ENCODE measurements at regions not wholly inside any gene's neighbourhood (a gene's known extent, or its start where the extent isn't known, plus 50 kb on each side); places are given as distances from the start of the nearest gene placed in this dataset.

DNA sequence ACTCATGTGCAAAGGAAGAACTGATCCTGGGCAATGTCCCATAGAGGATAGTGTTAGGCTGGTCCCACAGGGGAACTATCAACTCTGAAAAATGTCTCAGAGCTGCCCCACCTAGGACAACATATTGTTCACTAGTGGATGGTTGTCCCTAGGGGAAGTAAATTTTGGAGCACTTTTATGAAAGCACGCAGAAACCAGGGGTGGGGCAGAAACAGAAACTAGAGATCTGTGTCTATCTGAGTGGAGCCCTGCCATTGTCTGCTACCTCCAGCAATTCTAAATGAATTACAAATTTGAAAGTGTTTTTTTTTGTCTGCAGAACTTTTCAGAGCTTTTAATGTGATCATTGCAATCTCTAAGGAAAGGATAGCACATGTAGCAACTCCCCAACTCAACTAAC lies 357.1 kb upstream of the PROK2 start:
- no peaks in the 10 kb centered on the region for H3K36me3 ChIP-seq (ENCODE audit: control insufficient read depth, insufficient read depth, low read length)
- no peak overlapping the region for H3K27ac ChIP-seq (ENCODE audit: low read depth, low read length)
- no peaks in the 10 kb centered on the region for H3K9me3 ChIP-seq (ENCODE audit: control insufficient read depth, insufficient read depth, low read length)
- H3K9ac ChIP-seq (ENCODE audit: low read depth, low read length), result no peak overlapping the region
- H3K4me3 ChIP-seq (ENCODE audit: low read depth, low read length), result no peak overlapping the region
- no peaks in the 10 kb centered on the region; the same call in 1 of the 2 replicates for H3K27me3 ChIP-seq (ENCODE audit: control insufficient read depth, insufficient read depth, low read length)
- no peaks in the 10 kb centered on the region for H3K4me1 ChIP-seq (ENCODE audit: control insufficient read depth, insufficient read depth, low read length)

DNA sequence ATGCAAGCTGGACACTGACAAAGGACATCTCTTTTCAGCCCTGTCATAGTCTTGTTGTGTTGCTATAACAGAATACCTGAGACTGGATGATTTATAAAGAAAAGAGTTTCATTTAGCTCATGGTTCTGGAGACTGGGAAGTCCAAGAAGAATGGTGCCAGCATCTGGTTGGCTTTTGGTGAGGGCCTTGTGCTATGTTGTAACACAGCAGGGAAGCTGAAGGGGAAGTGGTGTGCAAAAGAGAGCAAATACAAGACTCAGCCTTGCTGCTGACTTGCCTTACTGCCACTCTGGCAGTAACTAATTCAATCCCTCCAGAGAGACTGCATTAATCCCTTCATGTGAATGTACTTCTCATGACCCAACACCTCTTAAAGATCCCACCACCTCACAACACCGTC lies 356.3 kb upstream of the PROK2 start:
- Histone ChIP-seq H3K4me1 (ENCODE audit: control insufficient read depth, insufficient read depth, low read length) (no peaks in the 10 kb centered on the region), H3K4me3 (ENCODE audit: low read depth, low read length) (no peak overlapping the region), H3K9ac (ENCODE audit: low read depth, low read length) (no peak overlapping the region), H3K36me3 (ENCODE audit: control insufficient read depth, insufficient read depth, low read length) (no peaks in the 10 kb centered on the region), H3K27ac (ENCODE audit: low read depth, low read length) (no peak overlapping the region), H3K27me3 (ENCODE audit: control insufficient read depth, insufficient read depth, low read length) (no peaks in the 10 kb centered on the region; the same call in 1 of the 2 replicates), H3K9me3 (ENCODE audit: control insufficient read depth, insufficient read depth, low read length) (no peaks in the 10 kb centered on the region)

DNA sequence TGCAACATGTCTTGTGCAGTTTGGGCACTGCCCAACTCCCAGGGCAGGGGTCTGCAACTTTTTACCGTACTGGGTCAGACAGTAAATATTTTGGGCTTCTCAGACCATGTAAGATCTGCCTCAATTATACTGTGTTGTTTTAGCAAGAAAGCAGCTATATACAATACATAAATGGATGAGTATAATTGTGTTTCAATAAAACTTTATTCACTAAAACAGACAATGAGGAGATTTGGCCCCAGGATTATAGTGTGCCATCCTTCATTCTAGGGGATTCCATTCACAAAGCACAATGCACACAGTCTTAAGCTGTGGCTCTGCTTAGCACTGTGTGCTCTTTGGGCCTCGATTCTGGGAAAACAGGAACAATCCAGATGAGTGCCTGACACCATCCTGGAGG lies 354.4 kb upstream of the PROK2 start:
- no peaks in the 10 kb centered on the region; the same call in 1 of the 2 replicates for H3K27me3 ChIP-seq (ENCODE audit: control insufficient read depth, insufficient read depth, low read length)
- no peak overlapping the region for H3K9ac ChIP-seq (ENCODE audit: low read depth, low read length)
- H3K4me1 ChIP-seq (ENCODE audit: control insufficient read depth, insufficient read depth, low read length), result peaks cover 12% of the 10 kb centered on the region; the same call in 1 of the 2 replicates
- no peak overlapping the region for H3K4me3 ChIP-seq (ENCODE audit: low read depth, low read length)
- no peaks in the 10 kb centered on the region for H3K9me3 ChIP-seq (ENCODE audit: control insufficient read depth, insufficient read depth, low read length)
- no peaks in the 10 kb centered on the region for H3K36me3 ChIP-seq (ENCODE audit: control insufficient read depth, insufficient read depth, low read length)
- no peak overlapping the region for H3K27ac ChIP-seq (ENCODE audit: low read depth, low read length)

DNA sequence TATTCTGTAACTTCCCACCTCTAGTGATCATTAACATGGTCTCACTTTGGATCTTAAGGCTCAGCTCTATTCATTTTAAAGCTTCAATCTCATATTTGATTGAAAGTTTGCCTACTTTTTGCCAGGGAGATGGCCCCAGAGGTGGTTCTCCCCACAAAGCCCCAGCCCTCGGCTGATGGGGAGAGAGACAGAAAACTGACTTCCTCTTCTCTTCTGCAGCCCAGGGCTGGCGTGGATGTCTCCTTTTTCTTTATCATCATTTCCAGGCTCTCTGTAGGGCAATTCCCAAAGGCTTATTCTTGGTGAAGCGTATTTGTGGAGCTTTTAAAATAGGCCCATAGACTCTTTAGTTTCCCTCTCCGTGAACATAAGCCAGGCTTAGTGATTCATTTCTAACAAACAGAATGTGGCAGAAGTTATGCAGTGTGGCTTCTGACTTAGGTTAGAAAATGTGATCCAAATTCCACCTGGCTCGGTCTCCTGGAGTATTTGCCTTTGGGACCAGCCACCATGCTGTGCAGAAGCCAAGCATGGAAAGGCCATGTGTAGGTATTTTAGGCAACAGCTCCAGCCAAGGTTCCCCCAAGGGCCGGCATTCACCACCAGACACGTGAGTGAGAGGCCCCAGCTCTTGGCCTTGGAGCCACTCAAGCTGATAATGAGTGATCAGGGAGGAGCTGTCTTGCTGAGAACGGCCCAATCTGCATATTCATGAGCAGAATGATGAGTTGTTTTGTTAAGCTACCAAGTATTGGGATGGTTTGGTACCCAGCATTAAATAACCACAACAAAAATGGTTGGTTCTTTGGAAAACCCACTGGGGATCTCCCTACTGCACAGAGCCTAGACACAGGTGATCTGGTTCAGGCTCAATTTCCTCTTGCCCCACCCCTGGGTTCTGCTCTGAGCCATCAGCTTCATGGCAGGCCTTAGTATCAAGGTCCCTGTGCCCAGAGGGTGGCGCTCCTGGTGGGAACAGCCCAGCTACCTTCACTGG lies 353.2 kb upstream of the PROK2 start:
- Histone ChIP-seq H3K4me3 (ENCODE audit: low read depth, low read length) (no peak overlapping the region), H3K36me3 (ENCODE audit: control insufficient read depth, insufficient read depth, low read length) (no peaks in the 10 kb centered on the region), H3K27me3 (ENCODE audit: control insufficient read depth, insufficient read depth, low read length) (no peaks in the 10 kb centered on the region; the same call in 1 of the 2 replicates), H3K9me3 (ENCODE audit: control insufficient read depth, insufficient read depth, low read length) (no peaks in the 10 kb centered on the region), H3K9ac (ENCODE audit: low read depth, low read length) (no peak overlapping the region), H3K27ac (ENCODE audit: low read depth, low read length) (no peak overlapping the region), H3K4me1 (ENCODE audit: control insufficient read depth, insufficient read depth, low read length) (peaks cover 12% of the 10 kb centered on the region; the same call in 1 of the 2 replicates)

DNA sequence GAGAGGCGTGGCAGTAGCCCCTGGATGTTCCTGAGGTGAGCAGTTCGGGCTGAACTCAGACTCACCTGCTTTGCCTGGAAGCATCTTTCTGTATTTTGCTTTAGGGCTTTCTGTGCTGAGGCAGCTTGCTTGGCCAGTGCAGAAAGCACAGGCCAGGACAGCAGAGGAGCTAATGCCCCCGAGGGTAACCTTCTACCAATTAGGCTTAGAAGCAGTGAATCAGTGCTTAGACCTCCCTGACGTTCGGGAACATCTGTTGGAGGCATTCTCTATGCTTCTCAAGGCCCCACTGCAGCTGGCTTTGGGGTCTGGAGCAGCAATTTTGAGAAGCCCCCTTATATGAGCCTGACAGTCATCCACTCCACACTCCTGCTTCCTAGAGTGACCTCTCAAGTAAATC lies 350.7 kb upstream of the PROK2 start:
- H3K9me3 ChIP-seq (ENCODE audit: control insufficient read depth, insufficient read depth, low read length), result no peaks in the 10 kb centered on the region
- H3K4me3 ChIP-seq (ENCODE audit: low read depth, low read length), result no peak overlapping the region
- no peaks in the 10 kb centered on the region for H3K36me3 ChIP-seq (ENCODE audit: control insufficient read depth, insufficient read depth, low read length)
- no peak overlapping the region for H3K9ac ChIP-seq (ENCODE audit: low read depth, low read length)
- no peak overlapping the region for H3K27ac ChIP-seq (ENCODE audit: low read depth, low read length)
- peaks cover 12% of the 10 kb centered on the region; the same call in 1 of the 2 replicates for H3K4me1 ChIP-seq (ENCODE audit: control insufficient read depth, insufficient read depth, low read length)
- no peaks in the 10 kb centered on the region; the same call in 1 of the 2 replicates for H3K27me3 ChIP-seq (ENCODE audit: control insufficient read depth, insufficient read depth, low read length)

DNA sequence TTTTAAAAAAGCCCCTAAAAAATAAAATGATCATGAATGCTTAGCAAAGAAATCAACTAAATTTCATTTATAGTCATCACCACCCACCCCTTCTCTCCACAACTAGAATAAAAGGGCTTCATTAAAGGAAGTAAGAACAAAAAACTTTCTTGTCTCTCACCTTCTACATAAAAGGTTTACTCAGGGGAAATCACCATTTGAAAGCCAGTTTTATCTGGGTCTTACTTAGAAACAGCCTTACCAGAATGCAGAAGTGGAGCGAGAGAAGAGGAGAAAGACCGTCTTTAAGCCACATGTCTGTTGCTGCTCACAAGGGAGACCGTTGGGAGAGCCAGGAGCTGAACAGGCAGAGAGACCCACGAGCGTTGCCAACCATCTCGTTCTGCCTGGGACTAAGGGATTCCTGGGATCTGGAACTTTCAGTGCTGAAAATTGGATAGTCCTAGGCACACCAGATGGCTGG lies 350.1 kb upstream of the PROK2 start:
- Histone ChIP-seq H3K9ac (ENCODE audit: low read depth, low read length) (no peak overlapping the region), H3K9me3 (ENCODE audit: control insufficient read depth, insufficient read depth, low read length) (no peaks in the 10 kb centered on the region), H3K4me1 (ENCODE audit: control insufficient read depth, insufficient read depth, low read length) (peaks cover 12% of the 10 kb centered on the region; the same call in 1 of the 2 replicates), H3K36me3 (ENCODE audit: control insufficient read depth, insufficient read depth, low read length) (no peaks in the 10 kb centered on the region), H3K27me3 (ENCODE audit: control insufficient read depth, insufficient read depth, low read length) (no peaks in the 10 kb centered on the region; the same call in 1 of the 2 replicates), H3K4me3 (ENCODE audit: low read depth, low read length) (no peak overlapping the region), H3K27ac (ENCODE audit: low read depth, low read length) (no peak overlapping the region)

DNA sequence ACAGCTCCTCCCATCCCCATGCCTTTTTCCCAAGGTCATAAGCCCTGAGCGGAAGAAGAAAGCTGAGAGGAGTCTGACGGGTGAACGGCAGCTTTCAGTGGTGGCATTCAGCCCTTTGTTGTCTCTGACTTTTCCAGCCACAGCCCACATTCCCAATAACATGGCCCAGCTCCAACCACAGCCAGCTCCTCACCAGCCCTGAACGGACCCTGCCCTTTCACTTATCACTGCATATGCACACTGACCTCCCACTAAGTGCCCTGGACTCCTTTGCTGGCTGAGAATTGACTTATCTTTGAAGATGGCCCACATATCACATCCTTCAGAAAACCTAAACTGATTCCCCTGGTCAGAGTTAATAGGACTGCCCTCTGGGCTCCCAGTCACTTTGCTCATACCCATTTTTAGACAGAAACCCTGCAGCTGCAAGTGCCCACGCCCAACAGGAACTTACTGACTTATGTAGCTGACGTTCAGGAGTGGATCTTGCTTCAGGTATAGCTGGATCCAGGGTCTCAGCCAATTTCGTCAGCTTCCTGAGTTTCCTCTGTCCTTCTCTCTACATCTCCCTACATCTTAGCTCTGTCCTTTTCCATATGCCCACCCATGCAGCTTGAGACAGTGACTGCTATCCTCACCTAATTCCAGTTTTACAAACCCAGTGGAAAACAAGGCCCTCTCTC lies 348.5 kb upstream of the PROK2 start:
- Histone ChIP-seq H3K36me3 (ENCODE audit: control insufficient read depth, insufficient read depth, low read length) (no peaks in the 10 kb centered on the region), H3K9me3 (ENCODE audit: control insufficient read depth, insufficient read depth, low read length) (no peaks in the 10 kb centered on the region)

DNA sequence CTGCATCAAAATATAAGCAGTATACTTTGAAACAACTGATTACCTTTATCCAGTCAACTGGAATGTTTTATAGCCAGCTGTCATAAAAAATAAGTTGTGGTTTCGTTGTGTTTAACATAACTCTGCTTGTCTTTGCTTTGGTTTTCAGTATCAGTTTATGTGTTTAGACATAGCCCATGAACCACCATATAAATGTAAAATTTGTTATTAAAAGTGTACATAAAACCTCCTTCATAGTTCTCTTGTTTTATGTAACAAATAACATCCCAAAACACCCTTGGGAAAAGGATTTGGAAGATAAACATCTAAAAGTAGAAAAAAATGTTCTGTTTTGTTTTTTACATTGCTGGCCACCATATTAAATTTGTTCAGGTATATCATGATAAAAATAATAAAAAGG lies 347.0 kb upstream of the PROK2 start:
- H3K4me1 ChIP-seq (ENCODE audit: control insufficient read depth, insufficient read depth, low read length), result peaks cover 12% of the 10 kb centered on the region; the same call in 1 of the 2 replicates
- no peak overlapping the region for H3K9ac ChIP-seq (ENCODE audit: low read depth, low read length)
- H3K9me3 ChIP-seq (ENCODE audit: control insufficient read depth, insufficient read depth, low read length), result no peaks in the 10 kb centered on the region
- H3K4me3 ChIP-seq (ENCODE audit: low read depth, low read length), result no peak overlapping the region
- H3K36me3 ChIP-seq (ENCODE audit: control insufficient read depth, insufficient read depth, low read length), result no peaks in the 10 kb centered on the region
- no peaks in the 10 kb centered on the region for H3K27me3 ChIP-seq (ENCODE audit: control insufficient read depth, insufficient read depth, low read length)
- no peak overlapping the region for H3K27ac ChIP-seq (ENCODE audit: low read depth, low read length)

More for the DNA sequence above, 348.5 kb upstream of the PROK2 start:
- no peak overlapping the region for H3K27ac ChIP-seq (ENCODE audit: low read depth, low read length)
- no peak overlapping the region for H3K9ac ChIP-seq (ENCODE audit: low read depth, low read length)
- no peak overlapping the region for H3K4me3 ChIP-seq (ENCODE audit: low read depth, low read length)
- peaks cover 12% of the 10 kb centered on the region; the same call in 1 of the 2 replicates for H3K4me1 ChIP-seq (ENCODE audit: control insufficient read depth, insufficient read depth, low read length)
- no peaks in the 10 kb centered on the region; the same call in 1 of the 2 replicates for H3K27me3 ChIP-seq (ENCODE audit: control insufficient read depth, insufficient read depth, low read length)

DNA sequence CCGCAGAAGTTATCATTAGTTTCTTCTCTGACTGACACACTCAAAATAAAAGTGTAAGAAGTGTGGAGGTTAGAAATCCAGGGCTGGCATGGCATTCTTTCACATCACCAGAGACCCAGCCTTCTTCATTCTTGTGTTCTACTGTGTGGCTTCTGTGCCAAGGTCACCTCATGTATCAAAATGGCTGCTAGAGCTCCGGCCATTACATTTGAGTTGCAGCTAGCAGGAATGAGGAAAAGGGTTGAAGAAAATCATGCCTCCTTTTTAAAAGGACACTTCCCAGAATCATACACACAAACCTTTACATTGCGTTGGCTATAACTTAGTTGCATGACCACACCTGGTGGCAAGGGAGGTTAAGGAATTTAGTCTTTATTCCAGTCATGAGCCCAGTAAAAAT lies 345.6 kb upstream of the PROK2 start:
- no peaks in the 10 kb centered on the region for H3K27me3 ChIP-seq (ENCODE audit: control insufficient read depth, insufficient read depth, low read length)
- no peaks in the 10 kb centered on the region for H3K36me3 ChIP-seq (ENCODE audit: control insufficient read depth, insufficient read depth, low read length)
- H3K4me3 ChIP-seq (ENCODE audit: low read depth, low read length), result no peak overlapping the region
- peaks cover 11% of the 10 kb centered on the region; the same call in 1 of the 2 replicates for H3K4me1 ChIP-seq (ENCODE audit: control insufficient read depth, insufficient read depth, low read length)
- no peaks in the 10 kb centered on the region for H3K9me3 ChIP-seq (ENCODE audit: control insufficient read depth, insufficient read depth, low read length)
- H3K9ac ChIP-seq (ENCODE audit: low read depth, low read length), result no peak overlapping the region
- H3K27ac ChIP-seq (ENCODE audit: low read depth, low read length), result no peak overlapping the region

DNA sequence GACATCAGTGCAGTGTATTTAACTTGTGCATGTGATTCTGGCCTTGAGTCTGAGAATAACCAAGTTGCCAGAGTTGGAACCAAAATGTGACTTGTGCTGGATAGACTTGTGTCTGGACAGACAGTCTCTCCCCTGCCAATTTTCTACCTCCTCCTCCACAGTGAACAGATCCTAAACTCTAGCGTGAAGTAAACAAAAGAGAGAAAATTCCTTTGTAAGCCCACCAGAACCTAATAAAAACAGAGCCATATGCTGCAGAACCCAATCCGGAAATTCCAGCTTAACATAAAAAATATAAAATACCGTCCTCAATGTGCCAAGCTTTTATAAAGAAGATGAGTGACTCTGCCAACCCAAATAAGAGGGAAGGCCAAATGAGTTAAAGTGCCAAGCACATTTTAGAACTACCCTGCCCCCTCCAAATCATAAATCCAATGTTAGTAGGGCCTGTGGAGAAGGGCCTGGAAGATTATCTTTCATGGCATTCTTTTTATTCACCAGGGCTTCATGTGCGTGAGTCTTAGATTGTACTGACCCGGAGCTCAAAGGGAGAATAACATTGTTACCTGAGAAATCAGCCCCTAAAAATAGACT lies 344.6 kb upstream of the PROK2 start:
- 0 out of 2 replicates have a peak, but pooled peaks cover 2% of the 10 kb centered on the region for H3K4me1 ChIP-seq (ENCODE audit: control insufficient read depth, insufficient read depth, low read length)
- H3K9ac ChIP-seq (ENCODE audit: low read depth, low read length), result no peak overlapping the region
- H3K27me3 ChIP-seq (ENCODE audit: control insufficient read depth, insufficient read depth, low read length), result no peaks in the 10 kb centered on the region
- H3K4me3 ChIP-seq (ENCODE audit: low read depth, low read length), result no peak overlapping the region
- H3K36me3 ChIP-seq (ENCODE audit: control insufficient read depth, insufficient read depth, low read length), result no peaks in the 10 kb centered on the region
- H3K27ac ChIP-seq (ENCODE audit: low read depth, low read length), result no peak overlapping the region
- no peaks in the 10 kb centered on the region for H3K9me3 ChIP-seq (ENCODE audit: control insufficient read depth, insufficient read depth, low read length)

All from HUES48 (cell line).